GM12865 (cell line): ENCODE measurements at regions not wholly inside any gene's neighbourhood (a gene's known extent, or its start where the extent isn't known, plus 50 kb on each side); places are given as distances from the start of the nearest gene placed in this dataset.

Source experiments
- DNase-seq: peaks from one replicate; pipeline ENCODE4 v3.0.0; 2010; ENCODE audit warnings: low read depth
- H3K4me3 ChIP-seq: 2 replicates; pipeline ENCODE4 v1.5.1; 2011; ENCODE audit warnings: mild to moderate bottlenecking, low read depth, low read length, control low read depth
- CTCF ChIP-seq: IDR thresholded peaks from 2 replicates; pipeline ENCODE4 v1.5.1; 2011; ENCODE audit warnings: low read length, control low read depth, low read depth, inconsistent platforms; ENCODE audit not compliant: insufficient read depth; ENCODE audit errors: missing control alignments

GRCh38 chr9:90969021-90969675 lies 167.5 kb downstream of the SYK start:
- no peak for DNase-seq
- no peak for TF ChIP-seq CTCF
- H3K4me3 ChIP-seq = no peak overlapping the region

- no peak overlapping the region for H3K4me3 ChIP-seq
- DNase-seq = no peak
- no peak for TF ChIP-seq CTCF
Observed at GRCh38 chr9:90970608-90971007, 169.0 kb downstream of the SYK start.

- DNase-seq = peak; percentile 82
- no peak for TF ChIP-seq CTCF
- no peak overlapping the region for H3K4me3 ChIP-seq
Observed at GRCh38 chr9:90972057-90972456, 170.4 kb downstream of the SYK start.

- DNase-seq = peak; percentile 58
Observed at GRCh38 chr9:90974016-90974415, 172.4 kb downstream of the SYK start.

GRCh38 chr9:90974643-90975245 lies 173.1 kb downstream of the SYK start:
- TF ChIP-seq CTCF = no peak
- DNase-seq = no peak
- no peak overlapping the region for H3K4me3 ChIP-seq

More at GRCh38 chr9:90974016-90974415, 172.4 kb downstream of the SYK start:
- no peak for TF ChIP-seq CTCF
- H3K4me3 ChIP-seq = no peak overlapping the region

- no peak for DNase-seq
- no peak for TF ChIP-seq CTCF
- no peak overlapping the region for H3K4me3 ChIP-seq
Observed at GRCh38 chr9:90975781-90976538, 174.3 kb downstream of the SYK start.

GRCh38 chr9:90979138-90979551 lies 177.5 kb downstream of the SYK start:
- no peak for DNase-seq
- no peak for TF ChIP-seq CTCF
- no peak overlapping the region for H3K4me3 ChIP-seq
